B cell (primary cell): ENCODE measurements at regions not wholly inside any gene's neighbourhood (a gene's known extent, or its start where the extent isn't known, plus 50 kb on each side); places are given as distances from the start of the nearest gene placed in this dataset.

Experiments used
- ATAC-seq: fragments of 200-7000 bp; cut with Tn5 transposase; one replicate; pipeline ENCODE4 v1.10.0; 2021; ENCODE audit warnings: low read depth, mild to moderate bottlenecking, moderate number of reproducible peaks, moderate library complexity
- CTCF ChIA-PET: fragments of 350-600 bp; sonication (Branson Sonifier 250); formaldehyde crosslinking; loops from one replicate; lab custom pipeline; 2021; ENCODE audit warnings: antibody characterized with exemption, inconsistent platforms; lab: Charles Lee
- POLR2A ChIA-PET: fragments of 350-600 bp; sonication (Branson Sonifier 250); formaldehyde crosslinking; loops from one replicate; lab custom pipeline; 2021; ENCODE audit warnings: antibody characterized with exemption; lab: Charles Lee
- DNase-seq: peaks from one replicate; pipeline ENCODE4 v3.0.0; 2013
- H2AFZ ChIP-seq: 2 replicates; pipeline ENCODE4 v1.6.1; 2012; ENCODE audit warnings: mild to moderate bottlenecking, low read depth, low read length; ENCODE audit not compliant: insufficient read depth, poor library complexity, severe bottlenecking
- H3K27ac ChIP-seq, 2 donors: 1 replicate in 1 of 2; 2 replicates in 1 of 2; pipeline ENCODE4 v1.5.1; 2012 to 2013; ENCODE audit warnings: low read length in 2 of 2, mild to moderate bottlenecking in 2 of 2, moderate library complexity in 1 of 2
- H3K27me3 ChIP-seq, 4 experiments: fragments of 200-600 bp in 1 of 4; sonication (generic) in 1 of 4; replicated peaks in 1 of 4; 1 replicate in 2 of 4; 2 replicates in 2 of 4; pipeline versions ENCODE4 v1.6.1 to v1.7.0; 2013 to 2016; ENCODE audit warnings: low read length in 3 of 4, mild to moderate bottlenecking in 2 of 4, mixed read lengths in 1 of 4, moderate library complexity in 1 of 4; ENCODE audit not compliant: insufficient read depth in 4 of 4, control insufficient read depth in 3 of 4; ENCODE audit errors: control extremely low read depth in 1 of 4
- H3K36me3 ChIP-seq, 2 experiments: replicated peaks in 1 of 2; 1 replicate in 1 of 2; 2 replicates in 1 of 2; pipeline versions ENCODE4 v1.6.1 to v1.7.1; 2013; ENCODE audit warnings: low read length in 1 of 2; ENCODE audit not compliant: insufficient read depth in 2 of 2, control insufficient read depth in 1 of 2; ENCODE audit errors: control extremely low read depth in 1 of 2, extremely low read depth in 1 of 2
- H3K4me1 ChIP-seq, 2 donors: fragments of 200-600 bp in 1 of 2; sonication (generic) in 1 of 2; 1 replicate in 1 of 2; 2 replicates in 1 of 2; pipeline versions ENCODE4 v1.5.1 to v1.6.1; 2013 to 2017; ENCODE audit warnings: low read length in 2 of 2; ENCODE audit not compliant: control insufficient read depth in 2 of 2, insufficient read depth in 2 of 2
- H3K4me2 ChIP-seq: replicated peaks from 2 replicates; pipeline ENCODE3; 2012; ENCODE audit warnings: mild to moderate bottlenecking, low read depth, low read length; ENCODE audit not compliant: poor library complexity, severe bottlenecking
- H3K4me3 ChIP-seq, 5 experiments: fragments of 200-600 bp in 1 of 5; sonication (generic) in 1 of 5; 1 replicate in 3 of 5; 2 replicates in 2 of 5; pipeline versions ENCODE4 v1.5.1 to v1.7.0; 2011 to 2016; ENCODE audit warnings: low read length in 4 of 5, mild to moderate bottlenecking in 4 of 5, low read depth in 2 of 5, control low read depth in 1 of 5, moderate library complexity in 1 of 5; ENCODE audit not compliant: insufficient read depth in 1 of 5; ENCODE audit errors: control extremely low read depth in 1 of 5, extremely low read depth in 1 of 5
- H3K79me2 ChIP-seq: fragments of 200-600 bp; sonication (generic); one replicate; pipeline ENCODE4 v1.6.0; 2016; ENCODE audit warnings: low read length; ENCODE audit not compliant: control insufficient read depth, insufficient read depth
- H3K9ac ChIP-seq: fragments of 200-600 bp; sonication (generic); 2 replicates; pipeline ENCODE4 v1.6.1; 2017; ENCODE audit warnings: mild to moderate bottlenecking, low read length, moderate library complexity
- H3K9me3 ChIP-seq, 3 donors: one replicate each; pipeline versions ENCODE4 v1.6.1 to v1.7.1; 2013; ENCODE audit warnings: low read length in 2 of 3; ENCODE audit not compliant: control insufficient read depth in 2 of 3, insufficient read depth in 1 of 3; ENCODE audit errors: control extremely low read depth in 1 of 3
- H4K20me1 ChIP-seq: 2 replicates; pipeline ENCODE4 v1.6.0; 2012; ENCODE audit warnings: mild to moderate bottlenecking, low read length; ENCODE audit not compliant: insufficient read depth, control insufficient read depth, poor library complexity, severe bottlenecking
- H3K27ac Mint-ChIP-seq: one replicate; pipeline ENCODE4 v1.8.0; 2021; ENCODE audit warnings: mixed read lengths
- H3K27me3 Mint-ChIP-seq: one replicate; pipeline ENCODE4 v1.8.0; 2021; ENCODE audit warnings: mixed read lengths
- H3K4me1 Mint-ChIP-seq: one replicate; pipeline ENCODE4 v1.8.0; 2021; ENCODE audit warnings: mixed read lengths
- H3K4me3 Mint-ChIP-seq: one replicate; pipeline ENCODE4 v1.8.0; 2021; ENCODE audit warnings: mixed read lengths
- H3K9me3 Mint-ChIP-seq: one replicate; pipeline ENCODE4 v1.8.0; 2022; ENCODE audit warnings: mixed read lengths; ENCODE audit not compliant: insufficient read depth
- EZH2 ChIP-seq: IDR thresholded peaks from 2 replicates; pipeline ENCODE4 v1.6.1; 2012; ENCODE audit warnings: borderline replicate concordance, low read depth, mild to moderate bottlenecking, moderate library complexity, low read length; ENCODE audit not compliant: insufficient read depth, poor library complexity, severe bottlenecking
- WGBS: methylation state at CpG from one replicate; pipeline ENCODE4 v1.1.5; 2013; ENCODE audit warnings: missing lambda C conversion rate; ENCODE audit not compliant: insufficient coverage; 5-methylcytosine and 5-hydroxymethylcytosine counted together
- intact Hi-C: fragments of 100-400 bp; cut with micrococcal nuclease; formaldehyde crosslinking; loops from one replicate; pipeline ENCODE4 v1.10.0; 2022
- TF ChIP-seq, protein P1 (sequence below): fragments of 200-600 bp; IDR thresholded peaks from one replicate; pipeline ENCODE4 v1.8.0; 2022; ENCODE audit warnings: antibody characterized with exemption, mild to moderate bottlenecking

DNA sequence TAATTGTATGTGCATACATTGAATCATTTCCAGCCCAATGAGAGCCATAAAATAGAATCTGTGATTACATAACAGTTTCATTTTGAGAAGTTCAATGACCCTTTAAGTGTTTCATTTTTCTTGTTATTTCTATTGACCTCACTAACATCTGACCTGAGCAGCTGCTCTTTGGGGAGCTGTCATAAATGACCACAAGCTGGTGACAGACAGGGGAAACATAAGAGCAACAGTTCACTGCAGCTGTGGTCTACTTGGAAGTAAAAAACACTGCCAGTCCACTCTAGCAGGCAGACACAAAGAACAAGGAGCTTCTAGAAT is 265.4 kb downstream of the DTWD2 start:
- H4K20me1 ChIP-seq = no peaks in the 10 kb centered on the region
- Mint-ChIP-seq H3K27ac (no peak overlapping the region), H3K4me1 (no peaks in the 10 kb centered on the region), H3K4me3 (no peak overlapping the region), H3K27me3 (no peaks in the 10 kb centered on the region), H3K9me3 (no peaks in the 10 kb centered on the region)
- ChIA-PET POLR2A (no interaction called here), CTCF (no interaction called here)
- ATAC-seq = no peak
- TF ChIP-seq, protein P1, sequence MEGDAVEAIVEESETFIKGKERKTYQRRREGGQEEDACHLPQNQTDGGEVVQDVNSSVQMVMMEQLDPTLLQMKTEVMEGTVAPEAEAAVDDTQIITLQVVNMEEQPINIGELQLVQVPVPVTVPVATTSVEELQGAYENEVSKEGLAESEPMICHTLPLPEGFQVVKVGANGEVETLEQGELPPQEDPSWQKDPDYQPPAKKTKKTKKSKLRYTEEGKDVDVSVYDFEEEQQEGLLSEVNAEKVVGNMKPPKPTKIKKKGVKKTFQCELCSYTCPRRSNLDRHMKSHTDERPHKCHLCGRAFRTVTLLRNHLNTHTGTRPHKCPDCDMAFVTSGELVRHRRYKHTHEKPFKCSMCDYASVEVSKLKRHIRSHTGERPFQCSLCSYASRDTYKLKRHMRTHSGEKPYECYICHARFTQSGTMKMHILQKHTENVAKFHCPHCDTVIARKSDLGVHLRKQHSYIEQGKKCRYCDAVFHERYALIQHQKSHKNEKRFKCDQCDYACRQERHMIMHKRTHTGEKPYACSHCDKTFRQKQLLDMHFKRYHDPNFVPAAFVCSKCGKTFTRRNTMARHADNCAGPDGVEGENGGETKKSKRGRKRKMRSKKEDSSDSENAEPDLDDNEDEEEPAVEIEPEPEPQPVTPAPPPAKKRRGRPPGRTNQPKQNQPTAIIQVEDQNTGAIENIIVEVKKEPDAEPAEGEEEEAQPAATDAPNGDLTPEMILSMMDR = no peak
- TF ChIP-seq EZH2 = no peak
- no peak overlapping the region for H2AFZ ChIP-seq
- H3K27ac ChIP-seq = no peak overlapping the region
- no peaks in the 10 kb centered on the region for H3K79me2 ChIP-seq
- H3K9me3 ChIP-seq = peaks cover 0 to 4% (median 0%) of the 10 kb centered on the region in 3 donors
- intact Hi-C loops = no loop called here
- H3K4me2 ChIP-seq = no peak overlapping the region
- H3K27me3 ChIP-seq = no peaks in the 10 kb centered on the region
- no peak for DNase-seq
- H3K4me1 ChIP-seq = no peaks in the 10 kb centered on the region
- H3K4me3 ChIP-seq = no peak overlapping the region
- no peaks in the 10 kb centered on the region for H3K36me3 ChIP-seq
- no peak overlapping the region for H3K9ac ChIP-seq

DNA sequence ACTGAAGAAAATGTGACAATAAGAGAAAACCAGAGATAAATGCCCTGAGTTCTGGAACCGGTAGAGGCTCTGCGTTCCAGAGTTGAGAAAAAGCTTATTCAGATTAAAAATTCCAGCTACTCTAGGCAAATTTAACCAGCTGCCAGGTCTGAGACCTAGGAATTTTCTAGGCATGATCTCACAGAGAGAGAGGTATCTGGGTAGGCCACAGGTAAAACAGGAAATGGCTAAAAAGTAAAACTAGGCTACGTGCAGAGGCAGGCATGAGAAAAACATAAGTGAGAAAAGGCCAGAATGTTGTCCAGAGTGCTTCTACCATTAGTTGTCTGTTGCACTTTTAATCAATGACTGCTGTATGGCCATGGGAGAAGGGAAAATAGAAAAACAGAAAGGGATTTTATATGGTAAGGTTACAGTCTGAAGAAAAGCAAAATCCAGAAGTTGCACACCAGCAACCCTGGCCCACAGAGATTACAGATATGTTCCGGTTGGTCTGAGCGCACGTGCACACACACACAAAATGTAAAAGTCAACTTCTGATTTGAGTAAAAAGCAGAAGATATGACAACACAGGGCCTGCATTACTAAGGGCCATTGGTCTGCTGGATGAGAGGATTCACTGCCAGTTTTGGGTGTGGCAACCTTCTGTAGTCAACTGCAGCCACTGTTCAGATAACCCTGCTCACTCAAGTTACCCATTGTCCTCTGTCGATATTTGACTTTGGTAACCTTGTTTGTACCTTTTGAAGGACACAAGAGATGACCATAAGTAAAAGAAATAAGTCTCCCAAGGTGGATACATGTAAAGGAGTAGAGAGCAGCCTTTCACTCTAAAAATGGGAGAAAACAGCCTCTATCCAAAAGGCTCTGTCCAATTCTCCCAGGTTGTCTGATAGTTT is 266.0 kb downstream of the DTWD2 start:
- Histone ChIP-seq H3K9ac (no peak overlapping the region), H3K79me2 (no peaks in the 10 kb centered on the region), H3K4me1 (no peaks in the 10 kb centered on the region), H3K27me3 (no peaks in the 10 kb centered on the region), H3K4me2 (no peak overlapping the region), H3K27ac (no peak overlapping the region), H3K4me3 (no peak overlapping the region), H3K9me3 (peaks cover 0 to 4% (median 0%) of the 10 kb centered on the region in 3 donors), H4K20me1 (no peaks in the 10 kb centered on the region), H2AFZ (no peak overlapping the region), H3K36me3 (no peaks in the 10 kb centered on the region)
- CTCF ChIA-PET = no interaction called here
- no peak overlapping the region for H3K4me3 Mint-ChIP-seq
- DNase-seq (no peak), ATAC-seq (no peak)
- H3K27ac Mint-ChIP-seq = no peak overlapping the region
- POLR2A ChIA-PET = no interaction called here
- no peaks in the 10 kb centered on the region for H3K27me3 Mint-ChIP-seq
- intact Hi-C loops = no loop called here
- H3K9me3 Mint-ChIP-seq = no peaks in the 10 kb centered on the region
- no peak for TF ChIP-seq EZH2
- TF ChIP-seq, protein P1 = no peak
- 29% methylated on average over 1 of the region's 7 CpGs for WGBS
- H3K4me1 Mint-ChIP-seq = no peaks in the 10 kb centered on the region
